AG04450 (cell line): ENCODE measurements at regions not wholly inside any gene's neighbourhood (a gene's known extent, or its start where the extent isn't known, plus 50 kb on each side); places are given as distances from the start of the nearest gene placed in this dataset.

Experiments
- CTCF ChIA-PET: fragments of 300-600, 350-600 bp; formaldehyde crosslinking; extraction: SDS; loops from one replicate; lab custom pipeline; 2022; ENCODE audit warnings: antibody characterized with exemption, inconsistent platforms; lab: Charles Lee
- POLR2A ChIA-PET: fragments of 350-600 bp; formaldehyde crosslinking; extraction: SDS; loops from one replicate; lab custom pipeline; 2021; ENCODE audit warnings: antibody characterized with exemption, inconsistent platforms; lab: Yijun Ruan, JAX
- DNase-seq: peaks from one replicate; pipeline ENCODE4 v3.0.0-alpha.2; 2011; ENCODE audit warnings: low read depth, low spot score
- H3K27ac ChIP-seq: one replicate; pipeline ENCODE4 v1.5.1; 2012; ENCODE audit warnings: low read depth, low read length, control low read depth
- H3K27me3 ChIP-seq: one replicate; pipeline ENCODE4 v1.6.0; 2012; ENCODE audit warnings: low read length; ENCODE audit not compliant: control insufficient read depth, insufficient read depth
- H3K4me3 ChIP-seq: 2 replicates; pipeline ENCODE4 v1.5.1; 2011; ENCODE audit warnings: mild to moderate bottlenecking, low read depth, low read length, control low read depth
- H3K9me3 ChIP-seq: 2 replicates; pipeline ENCODE4 v1.5.1; 2012; ENCODE audit warnings: low read length; ENCODE audit not compliant: control insufficient read depth, insufficient read depth
- TF ChIP-seq, protein P1 (sequence below): IDR thresholded peaks from 2 replicates; pipeline ENCODE4 v1.5.1; 2011; ENCODE audit warnings: low read depth, low read length, control low read depth, inconsistent platforms

DNA sequence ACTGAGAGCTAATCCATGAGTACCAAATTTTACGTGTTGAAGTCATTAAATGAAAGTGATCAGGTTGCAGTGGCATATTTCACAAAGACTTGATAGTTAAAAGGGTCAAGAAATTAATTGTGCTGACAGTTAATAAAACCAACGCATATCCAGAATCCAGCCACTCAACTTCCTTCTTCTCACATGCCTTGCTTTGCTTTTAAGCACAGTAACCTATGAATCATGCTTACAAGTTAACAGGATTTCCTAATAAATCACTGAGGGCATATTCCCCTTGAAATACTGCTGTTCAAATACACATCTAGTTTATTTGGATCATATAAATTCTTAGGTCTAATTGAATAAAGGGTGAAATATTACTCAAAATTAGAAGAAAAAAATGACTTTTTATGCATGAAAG, 801.5 kb upstream of the EPHA6 start:
- no peaks in the 10 kb centered on the region for H3K27me3 ChIP-seq
- ChIA-PET POLR2A (no interaction called here), CTCF (no interaction called here)
- H3K4me3 ChIP-seq: no peak overlapping the region
- no peak for DNase-seq
- H3K9me3 ChIP-seq: no peaks in the 10 kb centered on the region
- H3K27ac ChIP-seq: no peak overlapping the region
- TF ChIP-seq, protein P1, sequence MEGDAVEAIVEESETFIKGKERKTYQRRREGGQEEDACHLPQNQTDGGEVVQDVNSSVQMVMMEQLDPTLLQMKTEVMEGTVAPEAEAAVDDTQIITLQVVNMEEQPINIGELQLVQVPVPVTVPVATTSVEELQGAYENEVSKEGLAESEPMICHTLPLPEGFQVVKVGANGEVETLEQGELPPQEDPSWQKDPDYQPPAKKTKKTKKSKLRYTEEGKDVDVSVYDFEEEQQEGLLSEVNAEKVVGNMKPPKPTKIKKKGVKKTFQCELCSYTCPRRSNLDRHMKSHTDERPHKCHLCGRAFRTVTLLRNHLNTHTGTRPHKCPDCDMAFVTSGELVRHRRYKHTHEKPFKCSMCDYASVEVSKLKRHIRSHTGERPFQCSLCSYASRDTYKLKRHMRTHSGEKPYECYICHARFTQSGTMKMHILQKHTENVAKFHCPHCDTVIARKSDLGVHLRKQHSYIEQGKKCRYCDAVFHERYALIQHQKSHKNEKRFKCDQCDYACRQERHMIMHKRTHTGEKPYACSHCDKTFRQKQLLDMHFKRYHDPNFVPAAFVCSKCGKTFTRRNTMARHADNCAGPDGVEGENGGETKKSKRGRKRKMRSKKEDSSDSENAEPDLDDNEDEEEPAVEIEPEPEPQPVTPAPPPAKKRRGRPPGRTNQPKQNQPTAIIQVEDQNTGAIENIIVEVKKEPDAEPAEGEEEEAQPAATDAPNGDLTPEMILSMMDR: no peak

DNA sequence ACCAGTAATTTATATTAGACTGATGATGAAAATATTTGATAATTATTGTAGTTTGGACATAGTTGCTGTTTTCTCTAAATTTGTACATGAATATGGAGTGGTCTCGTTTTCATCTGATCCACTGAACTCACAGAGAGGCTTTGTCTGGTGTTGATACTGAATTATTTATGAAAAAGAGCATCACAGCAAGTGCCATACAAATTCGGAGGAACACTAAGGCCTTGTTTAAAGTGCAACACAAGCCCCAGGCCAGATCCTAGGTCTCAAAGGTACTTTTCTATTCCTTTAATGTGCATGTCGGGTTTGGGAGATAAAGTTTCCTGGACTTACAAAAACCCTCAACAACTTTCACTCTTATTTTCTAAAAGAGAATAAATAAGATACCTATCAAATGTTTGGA, 796.8 kb upstream of the EPHA6 start:
- H3K9me3 ChIP-seq: no peaks in the 10 kb centered on the region
- H3K27me3 ChIP-seq: no peaks in the 10 kb centered on the region
- no peak overlapping the region for H3K27ac ChIP-seq
- TF ChIP-seq, protein P1: no peak
- no peak for DNase-seq
- CTCF ChIA-PET: no interaction called here
- H3K4me3 ChIP-seq: no peak overlapping the region
- POLR2A ChIA-PET: no interaction called here

DNA sequence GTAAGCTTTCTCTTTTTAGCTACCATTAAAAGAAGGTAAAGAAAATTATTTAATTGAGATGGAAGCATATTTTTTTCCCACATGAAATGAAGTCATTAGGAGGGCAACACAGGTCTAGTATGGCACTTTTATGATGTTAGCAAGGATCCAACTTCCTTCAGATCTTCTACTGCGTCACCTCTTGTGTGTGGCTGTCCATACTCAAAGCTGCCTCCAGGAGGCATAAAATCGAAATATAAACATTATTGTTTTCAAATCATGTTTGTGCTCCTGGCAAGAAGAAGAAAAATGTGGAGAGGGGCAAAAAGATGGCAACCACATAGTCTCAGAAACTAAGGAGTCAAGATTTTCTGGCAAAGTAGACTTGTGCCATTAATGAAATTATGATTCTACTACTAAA, 791.7 kb upstream of the EPHA6 start:
- H3K27ac ChIP-seq: no peak overlapping the region
- H3K27me3 ChIP-seq: no peaks in the 10 kb centered on the region
- ChIA-PET POLR2A (no interaction called here), CTCF (no interaction called here)
- peaks cover 6% of the 10 kb centered on the region for H3K9me3 ChIP-seq
- TF ChIP-seq, protein P1: no peak
- no peak overlapping the region for H3K4me3 ChIP-seq
- no peak for DNase-seq

DNA sequence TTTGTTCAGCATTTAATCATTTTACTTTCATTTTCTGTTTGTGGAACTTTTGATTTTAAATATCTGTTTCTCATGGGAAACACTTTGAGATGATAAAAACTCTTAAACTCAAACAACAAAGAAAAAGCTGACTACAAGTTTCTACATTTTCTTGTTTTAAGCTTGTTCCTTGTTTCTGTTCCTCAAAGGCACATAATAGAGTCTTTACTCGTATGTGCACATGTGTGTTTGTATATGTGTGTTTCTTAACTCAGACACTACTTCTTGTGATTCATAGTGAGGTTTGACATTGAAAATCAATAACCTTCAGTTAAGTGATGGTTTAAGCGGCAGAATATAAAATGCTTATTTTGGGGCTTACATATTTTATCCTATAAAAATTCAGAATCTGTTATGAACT, 786.7 kb upstream of the EPHA6 start:
- TF ChIP-seq, protein P1: no peak
- Histone ChIP-seq H3K9me3 (peaks cover 6% of the 10 kb centered on the region), H3K27ac (no peak overlapping the region), H3K27me3 (no peaks in the 10 kb centered on the region), H3K4me3 (no peak overlapping the region)
- no peak for DNase-seq
- ChIA-PET CTCF (interaction anchor here (0.7 kb wide), 1 partner anchor 407 kb away, joined by 3 read pairs; no protein-coding TSS in a partner anchor), POLR2A (no interaction called here)

DNA sequence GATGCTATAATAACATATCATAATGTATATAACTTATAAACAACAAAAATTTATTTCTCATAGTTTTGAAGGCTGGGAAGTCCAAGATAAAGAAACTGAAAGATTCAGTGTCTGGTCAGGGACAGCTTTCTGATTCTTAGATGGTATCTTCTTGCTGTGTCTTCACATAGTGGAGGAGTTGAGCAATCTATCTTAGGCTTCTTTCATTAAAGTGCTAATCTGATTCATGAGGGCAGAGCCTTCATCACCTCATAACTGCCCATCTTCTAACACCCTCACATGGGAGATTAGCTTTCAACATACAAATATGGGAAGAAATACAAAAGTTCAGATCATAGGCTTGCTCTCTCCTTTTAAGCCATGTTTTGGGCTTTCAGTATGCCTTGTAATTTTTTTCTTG, 774.8 kb upstream of the EPHA6 start:
- TF ChIP-seq, protein P1: no peak

More for the DNA sequence above, 774.8 kb upstream of the EPHA6 start:
- Histone ChIP-seq H3K9me3 (peaks cover 3% of the 10 kb centered on the region; the same call in 1 of the 2 replicates), H3K4me3 (no peak overlapping the region), H3K27ac (no peak overlapping the region), H3K27me3 (no peaks in the 10 kb centered on the region)
- CTCF ChIA-PET: no interaction called here
- no peak for DNase-seq
- POLR2A ChIA-PET: no interaction called here
